Natural killer cell (primary cell): ENCODE measurements at regions not wholly inside any gene's neighbourhood (a gene's known extent, or its start where the extent isn't known, plus 50 kb on each side); places are given as distances from the start of the nearest gene placed in this dataset.

ENCODE experiments used
- ATAC-seq, 3 donors: fragments of 150-1000 bp in 2 of 3; fragments of 200-7000 bp in 1 of 3; cut with Tn5 transposase; 1 replicate in 1 of 3; 2 replicates in 2 of 3; pipeline ENCODE4 v1.10.0; 2021; ENCODE audit warnings: mild to moderate bottlenecking in 2 of 3, moderate library complexity in 2 of 3
- DNase-seq, 2 donors: peaks; one replicate each; pipeline versions ENCODE4 v3.0.0 to v3.0.0-alpha.2; 2013 to 2021; ENCODE audit warnings: mixed read lengths in 1 of 2
- H3K27ac ChIP-seq: one replicate; pipeline ENCODE4 v1.5.1; 2013; ENCODE audit warnings: mild to moderate bottlenecking, low read length
- H3K27me3 ChIP-seq: one replicate; pipeline ENCODE4 v1.6.1; 2013; ENCODE audit warnings: low read length; ENCODE audit not compliant: control insufficient read depth, insufficient read depth
- H3K36me3 ChIP-seq: one replicate; pipeline ENCODE4 v1.6.1; 2013; ENCODE audit warnings: low read length; ENCODE audit not compliant: control insufficient read depth, insufficient read depth
- H3K4me1 ChIP-seq: one replicate; pipeline ENCODE4 v1.6.1; 2013; ENCODE audit warnings: low read length; ENCODE audit not compliant: control insufficient read depth, insufficient read depth
- H3K4me3 ChIP-seq: one replicate; pipeline ENCODE4 v1.5.1; 2013; ENCODE audit warnings: low read length
- H3K9me3 ChIP-seq: one replicate; pipeline ENCODE4 v1.6.1; 2013; ENCODE audit warnings: low read length; ENCODE audit not compliant: control insufficient read depth, insufficient read depth
- H3K27ac Mint-ChIP-seq, 2 donors: one replicate each; pipeline ENCODE4 v1.8.0; 2022; ENCODE audit warnings: mild to moderate bottlenecking in 2 of 2, mixed read lengths in 2 of 2, moderate library complexity in 1 of 2
- H3K27me3 Mint-ChIP-seq, 2 donors: one replicate each; pipeline ENCODE4 v1.8.0; 2022; ENCODE audit warnings: low read depth in 2 of 2, mixed read lengths in 2 of 2
- H3K36me3 Mint-ChIP-seq: one replicate; pipeline ENCODE4 v1.8.0; 2022; ENCODE audit warnings: mixed read lengths
- H3K4me1 Mint-ChIP-seq, 2 donors: one replicate each; pipeline ENCODE4 v1.8.0; 2022; ENCODE audit warnings: mixed read lengths in 2 of 2
- H3K4me3 Mint-ChIP-seq: one replicate; pipeline ENCODE4 v1.8.0; 2022; ENCODE audit warnings: mild to moderate bottlenecking, moderate library complexity, mixed read lengths
- H3K9me3 Mint-ChIP-seq, 2 donors: one replicate each; pipeline ENCODE4 v1.8.0; 2022; ENCODE audit warnings: mixed read lengths in 2 of 2
- WGBS: methylation state at CpG from one replicate; pipeline ENCODE4 v1.1.7; 2013; ENCODE audit warnings: missing lambda C conversion rate; ENCODE audit not compliant: insufficient coverage; 5-methylcytosine and 5-hydroxymethylcytosine counted together
- intact Hi-C: fragments of 100-400 bp; cut with micrococcal nuclease; formaldehyde crosslinking; loops from one replicate; pipeline ENCODE4 v1.14.2; 2022
- TF ChIP-seq, protein P1 (sequence below): fragments of 200-600 bp; IDR thresholded peaks from one replicate; pipeline ENCODE4 v1.8.0; 2022; ENCODE audit warnings: antibody characterized with exemption

DNA sequence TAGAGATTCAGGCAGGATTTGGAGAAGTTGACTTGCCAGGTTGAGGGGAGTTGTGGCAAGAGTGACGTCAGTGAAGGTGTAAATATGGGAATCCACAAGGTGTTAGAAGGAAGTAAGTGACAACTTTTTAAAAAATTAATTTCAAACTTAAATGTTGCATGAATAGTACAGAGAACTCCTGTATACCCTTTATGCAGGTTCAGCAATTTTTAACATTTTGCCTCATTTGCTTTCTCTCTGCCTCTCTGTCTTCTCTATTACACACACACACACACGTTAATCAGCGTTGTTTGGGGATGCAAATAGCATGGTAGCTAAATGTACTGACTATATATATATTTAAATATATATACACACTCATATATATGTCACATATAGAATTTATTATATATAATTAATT is 273.7 kb downstream of the SMARCA1 start:
- DNase-seq (no peak), ATAC-seq (no peak)
- no peaks in the 10 kb centered on the region for H3K36me3 Mint-ChIP-seq
- no peaks in the 10 kb centered on the region for H3K9me3 Mint-ChIP-seq
- H3K27me3 ChIP-seq, result no peaks in the 10 kb centered on the region
- H3K4me1 Mint-ChIP-seq, result no peaks in the 10 kb centered on the region
- TF ChIP-seq, protein P1, sequence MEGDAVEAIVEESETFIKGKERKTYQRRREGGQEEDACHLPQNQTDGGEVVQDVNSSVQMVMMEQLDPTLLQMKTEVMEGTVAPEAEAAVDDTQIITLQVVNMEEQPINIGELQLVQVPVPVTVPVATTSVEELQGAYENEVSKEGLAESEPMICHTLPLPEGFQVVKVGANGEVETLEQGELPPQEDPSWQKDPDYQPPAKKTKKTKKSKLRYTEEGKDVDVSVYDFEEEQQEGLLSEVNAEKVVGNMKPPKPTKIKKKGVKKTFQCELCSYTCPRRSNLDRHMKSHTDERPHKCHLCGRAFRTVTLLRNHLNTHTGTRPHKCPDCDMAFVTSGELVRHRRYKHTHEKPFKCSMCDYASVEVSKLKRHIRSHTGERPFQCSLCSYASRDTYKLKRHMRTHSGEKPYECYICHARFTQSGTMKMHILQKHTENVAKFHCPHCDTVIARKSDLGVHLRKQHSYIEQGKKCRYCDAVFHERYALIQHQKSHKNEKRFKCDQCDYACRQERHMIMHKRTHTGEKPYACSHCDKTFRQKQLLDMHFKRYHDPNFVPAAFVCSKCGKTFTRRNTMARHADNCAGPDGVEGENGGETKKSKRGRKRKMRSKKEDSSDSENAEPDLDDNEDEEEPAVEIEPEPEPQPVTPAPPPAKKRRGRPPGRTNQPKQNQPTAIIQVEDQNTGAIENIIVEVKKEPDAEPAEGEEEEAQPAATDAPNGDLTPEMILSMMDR, result no peak
- no peaks in the 10 kb centered on the region for H3K4me1 ChIP-seq
- no peak overlapping the region for H3K27ac ChIP-seq
- H3K36me3 ChIP-seq, result no peaks in the 10 kb centered on the region
- no peak overlapping the region for H3K4me3 Mint-ChIP-seq
- peaks cover 0 to 3% of the 10 kb centered on the region in 2 donors for H3K27me3 Mint-ChIP-seq
- no peaks in the 10 kb centered on the region for H3K9me3 ChIP-seq
- 33% methylated on average over 1 of the region's 3 CpGs for WGBS
- intact Hi-C loops, result no loop called here
- no peak overlapping the region for H3K27ac Mint-ChIP-seq
- no peak overlapping the region for H3K4me3 ChIP-seq

DNA sequence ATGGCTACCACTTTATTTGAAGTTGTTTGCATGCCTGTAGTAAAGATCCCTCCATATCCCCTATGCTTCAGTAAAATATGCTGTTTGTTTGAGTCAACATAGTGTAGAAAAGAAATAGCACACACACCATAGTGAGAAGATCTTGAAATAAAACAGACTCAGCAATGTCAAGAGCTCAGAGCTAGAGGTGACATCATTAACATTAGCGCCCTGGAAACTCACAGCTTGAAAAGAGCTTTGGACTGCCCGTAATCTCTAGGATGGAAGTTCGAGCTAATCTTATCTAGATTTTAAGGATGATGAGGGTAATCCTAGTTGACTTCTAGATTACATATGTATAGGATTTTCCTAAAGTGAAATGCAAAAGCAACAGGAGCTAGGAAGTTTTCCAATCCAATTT is 275.6 kb downstream of the SMARCA1 start:
- no peak overlapping the region for H3K27ac Mint-ChIP-seq
- H3K4me1 ChIP-seq, result no peaks in the 10 kb centered on the region
- H3K9me3 ChIP-seq, result no peaks in the 10 kb centered on the region
- H3K4me3 Mint-ChIP-seq, result no peak overlapping the region
- ATAC-seq (no peak), DNase-seq (no peak)
- H3K36me3 ChIP-seq, result no peaks in the 10 kb centered on the region
- H3K9me3 Mint-ChIP-seq, result no peaks in the 10 kb centered on the region
- H3K4me1 Mint-ChIP-seq, result no peaks in the 10 kb centered on the region
- H3K4me3 ChIP-seq, result no peak overlapping the region
- H3K27me3 ChIP-seq, result no peaks in the 10 kb centered on the region
- no peak overlapping the region for H3K27ac ChIP-seq
- TF ChIP-seq, protein P1, result no peak
- intact Hi-C loops, result no loop called here
- H3K27me3 Mint-ChIP-seq, result no peaks in the 10 kb centered on the region
- no peaks in the 10 kb centered on the region for H3K36me3 Mint-ChIP-seq
- 93% methylated on average over 3 of the region's 3 CpGs for WGBS

DNA sequence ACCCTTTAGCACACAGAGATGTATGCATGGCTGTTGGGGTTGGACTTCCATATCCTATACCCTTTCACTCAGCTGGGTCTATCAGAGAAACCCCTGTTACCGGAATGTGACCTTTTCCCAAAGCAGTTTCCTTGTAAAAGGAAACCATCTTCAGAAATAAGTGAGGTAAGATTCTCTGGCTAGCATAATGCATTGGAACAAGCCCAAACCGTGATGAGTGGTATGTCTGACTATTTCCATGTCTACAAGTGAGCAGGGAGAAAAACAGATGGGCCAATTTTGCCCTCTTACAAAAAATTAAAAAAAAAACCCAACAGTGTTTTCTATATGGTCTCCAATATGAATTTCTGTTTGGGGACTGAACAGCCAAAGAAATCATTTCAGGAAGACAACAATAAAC is 283.9 kb downstream of the SMARCA1 start:
- TF ChIP-seq, protein P1, result no peak
- no peaks in the 10 kb centered on the region for H3K4me1 ChIP-seq

DNA sequence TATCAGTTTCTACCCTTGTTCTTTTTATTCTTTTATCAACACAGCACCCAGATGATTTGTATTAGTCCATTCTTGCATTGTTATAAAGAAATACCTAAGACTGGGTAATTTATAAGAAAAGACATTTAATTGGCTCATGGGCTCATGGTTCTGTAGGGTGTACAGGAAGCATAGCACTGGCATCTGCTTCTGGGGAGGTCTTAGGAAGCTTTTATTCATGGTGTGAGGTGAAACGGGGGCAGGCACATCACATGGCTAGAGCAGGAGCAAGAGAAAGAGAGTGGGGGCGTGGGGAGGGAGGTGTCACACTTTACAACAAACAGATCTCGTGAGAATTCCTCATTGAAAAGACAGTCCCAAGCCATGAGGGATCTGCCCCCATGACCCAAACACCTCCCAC is 285.3 kb downstream of the SMARCA1 start:
- no peaks in the 10 kb centered on the region for H3K36me3 ChIP-seq
- H3K4me3 ChIP-seq, result no peak overlapping the region
- no peak overlapping the region for H3K4me3 Mint-ChIP-seq
- ATAC-seq, result no peak
- no peaks in the 10 kb centered on the region for H3K4me1 Mint-ChIP-seq
- no peak for DNase-seq
- H3K27me3 ChIP-seq, result no peaks in the 10 kb centered on the region
- intact Hi-C loops, result no loop called here
- no CpG with 5 or more reads among the region's 3 CpGs for WGBS
- TF ChIP-seq, protein P1, result no peak
- H3K36me3 Mint-ChIP-seq, result no peaks in the 10 kb centered on the region
- H3K9me3 ChIP-seq, result no peaks in the 10 kb centered on the region
- peaks cover 2 to 8% of the 10 kb centered on the region in 2 donors for H3K27me3 Mint-ChIP-seq
- H3K9me3 Mint-ChIP-seq, result peaks cover 0 to 2% of the 10 kb centered on the region in 2 donors
- H3K27ac ChIP-seq, result no peak overlapping the region
- no peaks in the 10 kb centered on the region for H3K4me1 ChIP-seq
- H3K27ac Mint-ChIP-seq, result no peak overlapping the region

More for the DNA sequence above, 283.9 kb downstream of the SMARCA1 start:
- no peak for DNase-seq
- no peaks in the 10 kb centered on the region for H3K4me1 Mint-ChIP-seq
- peaks cover 2 to 8% of the 10 kb centered on the region in 2 donors for H3K27me3 Mint-ChIP-seq
- no peak overlapping the region for H3K4me3 ChIP-seq
- H3K4me3 Mint-ChIP-seq, result no peak overlapping the region
- H3K27ac ChIP-seq, result no peak overlapping the region
- H3K27me3 ChIP-seq, result no peaks in the 10 kb centered on the region
- 67% methylated on average over 1 of the region's 2 CpGs for WGBS
- H3K36me3 ChIP-seq, result no peaks in the 10 kb centered on the region
- no peaks in the 10 kb centered on the region for H3K9me3 ChIP-seq
- intact Hi-C loops, result no loop called here
- H3K9me3 Mint-ChIP-seq, result peaks cover 0 to 2% of the 10 kb centered on the region in 2 donors
- ATAC-seq, result no peak
- no peak overlapping the region for H3K27ac Mint-ChIP-seq
- no peaks in the 10 kb centered on the region for H3K36me3 Mint-ChIP-seq
